Esophagus muscularis mucosa (tissue), 4 donors: ENCODE measurements at regions not wholly inside any gene's neighbourhood (a gene's known extent, or its start where the extent isn't known, plus 50 kb on each side); places are given as distances from the start of the nearest gene placed in this dataset.
"Not testable (repeated sequence)": the region's sequence is repeated elsewhere in the genome, so short reads cannot be mapped to it uniquely, and the experiment has no call there.

Source experiments
- DNase-seq: peaks from one replicate; pipeline ENCODE4 v3.0.0-alpha.2; 2017; ENCODE audit errors: extremely low spot score
- H3K27ac ChIP-seq, 4 donors: fragments of 200-600 bp; sonication (generic); replicated peaks in 1 of 4; 1 replicate in 3 of 4; 2 replicates in 1 of 4; pipeline ENCODE4 v1.5.1; 2016 to 2019; ENCODE audit warnings: mild to moderate bottlenecking in 1 of 4
- H3K27me3 ChIP-seq, 4 donors: fragments of 200-600 bp; sonication (generic); one replicate each; pipeline versions ENCODE4 v1.5.1 to v1.6.0; 2016 to 2019
- H3K36me3 ChIP-seq, 4 donors: fragments of 200-600 bp; sonication (generic); one replicate each; pipeline ENCODE4 v1.5.1; 2016 to 2019
- H3K4me1 ChIP-seq, 4 donors: fragments of 200-600 bp; sonication (generic); one replicate each; pipeline ENCODE4 v1.5.1; 2016 to 2019
- H3K4me3 ChIP-seq, 4 donors: fragments of 200-600 bp; sonication (generic); 1 replicate in 2 of 4; 2 replicates in 2 of 4; pipeline ENCODE4 v1.5.1; 2016 to 2019; ENCODE audit warnings: mild to moderate bottlenecking in 4 of 4, moderate library complexity in 1 of 4
- H3K9me3 ChIP-seq, 4 donors: fragments of 200-600 bp; sonication (generic); 1 replicate in 3 of 4; 2 replicates in 1 of 4; pipeline ENCODE4 v1.5.1; 2016 to 2019
- EP300 ChIP-seq: sonication (generic); formaldehyde crosslinking; IDR thresholded peaks from one replicate; pipeline ENCODE4 v1.6.1; 2017; ENCODE audit warnings: antibody characterized with exemption
- POLR2A ChIP-seq: fragments of 450-650 bp; IDR thresholded peaks from one replicate; pipeline ENCODE4 v1.6.1; 2017; ENCODE audit warnings: antibody characterized with exemption, moderate library complexity, mild to moderate bottlenecking, low read depth
- POLR2AphosphoS5 ChIP-seq, 2 donors: sonication (generic); formaldehyde crosslinking; IDR thresholded peaks; one replicate each; pipeline ENCODE4 v1.6.1; 2017; ENCODE audit warnings: antibody characterized with exemption in 2 of 2
- WGBS: methylation state at CpG from one replicate; pipeline ENCODE4 v1.1.5; 2018; 5-methylcytosine and 5-hydroxymethylcytosine counted together
- intact Hi-C: fragments of 100-400 bp; cut with DNase I; formaldehyde crosslinking; loops from one replicate; pipeline ENCODE4 v1.15.1; 2023
- TF ChIP-seq, protein P1 (sequence below), 3 experiments: fragments of 200-600 bp in 2 of 3; fragments of 450-650 bp in 1 of 3; sonication (generic) in 2 of 3; IDR thresholded peaks; one replicate each; pipeline ENCODE4 v1.5.1; 2017 to 2019; ENCODE audit warnings: antibody characterized with exemption in 3 of 3, mild to moderate bottlenecking in 2 of 3, moderate library complexity in 1 of 3

DNA sequence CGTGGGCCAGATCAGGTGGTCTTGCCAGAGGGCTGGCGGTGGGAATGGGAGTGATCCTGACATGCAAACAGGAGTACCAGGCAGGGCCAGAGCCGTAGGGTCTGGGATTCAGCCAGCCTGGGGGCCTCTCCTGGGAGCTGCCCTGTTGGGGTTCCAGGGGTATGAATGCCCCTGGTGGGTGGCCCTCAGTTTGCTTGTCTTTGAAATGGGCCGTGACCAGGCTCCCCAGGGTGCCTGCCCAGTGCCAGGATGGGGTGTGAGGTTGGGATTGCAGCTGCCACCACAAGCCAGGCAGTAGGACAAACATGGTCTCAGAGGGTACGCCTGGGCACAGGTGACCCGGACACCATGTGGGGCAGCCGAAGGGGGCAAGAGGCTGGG is 168.8 kb downstream of the KIF26A start:
- no peak for DNase-seq
- Histone ChIP-seq H3K4me1 (no peaks in the 10 kb centered on the region), H3K9me3 (peaks cover 0 to 11% (median 2%) of the 10 kb centered on the region in 4 donors), H3K4me3 (no peak overlapping the region), H3K27ac (no peak overlapping the region), H3K27me3 (peaks cover 0 to 40% (median 0%) of the 10 kb centered on the region in 4 donors), H3K36me3 (no peaks in the 10 kb centered on the region)
- WGBS = 64% methylated on average over 6 of the region's 7 CpGs
- intact Hi-C loops = no loop called here
- TF ChIP-seq, protein P1, sequence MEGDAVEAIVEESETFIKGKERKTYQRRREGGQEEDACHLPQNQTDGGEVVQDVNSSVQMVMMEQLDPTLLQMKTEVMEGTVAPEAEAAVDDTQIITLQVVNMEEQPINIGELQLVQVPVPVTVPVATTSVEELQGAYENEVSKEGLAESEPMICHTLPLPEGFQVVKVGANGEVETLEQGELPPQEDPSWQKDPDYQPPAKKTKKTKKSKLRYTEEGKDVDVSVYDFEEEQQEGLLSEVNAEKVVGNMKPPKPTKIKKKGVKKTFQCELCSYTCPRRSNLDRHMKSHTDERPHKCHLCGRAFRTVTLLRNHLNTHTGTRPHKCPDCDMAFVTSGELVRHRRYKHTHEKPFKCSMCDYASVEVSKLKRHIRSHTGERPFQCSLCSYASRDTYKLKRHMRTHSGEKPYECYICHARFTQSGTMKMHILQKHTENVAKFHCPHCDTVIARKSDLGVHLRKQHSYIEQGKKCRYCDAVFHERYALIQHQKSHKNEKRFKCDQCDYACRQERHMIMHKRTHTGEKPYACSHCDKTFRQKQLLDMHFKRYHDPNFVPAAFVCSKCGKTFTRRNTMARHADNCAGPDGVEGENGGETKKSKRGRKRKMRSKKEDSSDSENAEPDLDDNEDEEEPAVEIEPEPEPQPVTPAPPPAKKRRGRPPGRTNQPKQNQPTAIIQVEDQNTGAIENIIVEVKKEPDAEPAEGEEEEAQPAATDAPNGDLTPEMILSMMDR (IDR thresholded peaks at IDR 0.05) = no peak

DNA sequence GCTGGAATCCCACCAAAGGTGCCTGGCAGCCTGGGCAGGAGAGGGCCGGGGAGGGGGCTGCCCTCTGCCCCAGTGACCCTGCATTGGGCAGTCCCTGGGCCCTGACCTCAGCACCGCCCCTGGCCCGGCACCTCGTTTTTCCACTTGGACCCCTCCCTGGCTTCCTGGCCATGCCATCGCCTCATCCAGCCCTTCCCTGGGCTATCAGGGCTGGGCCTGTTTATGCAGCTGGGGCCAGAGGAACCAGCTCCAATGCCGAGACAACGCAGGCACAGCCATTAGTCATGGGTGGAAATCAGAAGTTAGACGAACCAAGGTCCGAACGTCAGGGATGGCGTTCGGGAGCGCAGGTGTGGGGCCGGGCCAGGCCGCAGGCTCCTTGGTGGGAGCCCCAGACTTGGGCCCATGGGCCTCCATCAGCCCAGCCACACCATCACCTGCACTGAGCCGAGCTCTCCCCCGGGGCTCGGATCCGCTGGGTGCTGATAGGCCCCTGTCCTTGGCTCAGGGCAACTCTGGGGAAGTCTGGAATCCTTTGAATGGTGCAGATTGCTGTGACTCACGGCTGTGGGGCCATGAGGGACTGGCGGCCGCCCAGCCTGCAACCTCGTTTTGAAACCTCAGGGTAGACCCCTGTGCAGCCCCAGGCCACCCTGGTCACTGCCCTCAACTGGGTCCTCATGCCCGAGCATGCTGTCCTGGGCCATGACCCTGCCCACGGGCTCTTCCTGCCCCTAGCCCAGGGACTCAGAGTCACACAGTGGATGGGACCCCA is 169.4 kb downstream of the KIF26A start:
- H3K27ac ChIP-seq = no peak overlapping the region
- DNase-seq = no peak
- H3K9me3 ChIP-seq = peaks cover 0 to 11% (median 2%) of the 10 kb centered on the region in 4 donors
- whole genome bisulfite sequencing = 95% methylated on average over 12 of the region's 25 CpGs
- no peak for TF ChIP-seq POLR2AphosphoS5 (IDR thresholded peaks at IDR 0.05)
- no peak for TF ChIP-seq EP300
- TF ChIP-seq POLR2A = no peak
- TF ChIP-seq, protein P1 (IDR thresholded peaks at IDR 0.05) = no peak
- intact Hi-C loops = no loop called here
- H3K4me1 ChIP-seq = no peaks in the 10 kb centered on the region
- H3K27me3 ChIP-seq = peaks cover 0 to 40% (median 0%) of the 10 kb centered on the region in 4 donors
- H3K4me3 ChIP-seq = no peak overlapping the region
- no peaks in the 10 kb centered on the region for H3K36me3 ChIP-seq

DNA sequence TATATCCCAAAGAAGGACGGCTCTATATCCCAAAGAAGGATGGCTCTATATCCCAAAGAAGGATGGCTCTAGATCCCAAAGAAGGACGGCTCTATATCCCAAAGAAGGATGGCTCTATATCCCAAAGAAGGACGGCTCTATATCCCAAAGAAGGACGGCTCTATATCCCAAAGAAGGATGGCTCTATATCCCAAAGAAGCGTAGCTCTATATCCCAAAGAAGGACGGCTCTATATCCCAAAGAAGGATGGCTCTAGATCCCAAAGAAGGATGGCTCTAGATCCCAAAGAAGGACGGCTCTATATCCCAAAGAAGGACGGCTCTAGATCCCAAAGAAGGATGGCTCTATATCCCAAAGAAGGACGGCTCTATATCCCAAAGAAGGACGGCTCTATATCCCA is 170.1 kb downstream of the KIF26A start:
- H3K4me3 ChIP-seq, DNase-seq, H3K27ac ChIP-seq, H3K36me3 ChIP-seq, intact Hi-C loops, H3K4me1 ChIP-seq: not testable (repeated sequence)
- Histone ChIP-seq H3K9me3 (peaks cover 0 to 11% (median 2%) of the 10 kb centered on the region in 4 donors), H3K27me3 (peaks cover 0 to 39% (median 0%) of the 10 kb centered on the region in 4 donors)
- WGBS = 57% methylated on average over 10 of the region's 10 CpGs

DNA sequence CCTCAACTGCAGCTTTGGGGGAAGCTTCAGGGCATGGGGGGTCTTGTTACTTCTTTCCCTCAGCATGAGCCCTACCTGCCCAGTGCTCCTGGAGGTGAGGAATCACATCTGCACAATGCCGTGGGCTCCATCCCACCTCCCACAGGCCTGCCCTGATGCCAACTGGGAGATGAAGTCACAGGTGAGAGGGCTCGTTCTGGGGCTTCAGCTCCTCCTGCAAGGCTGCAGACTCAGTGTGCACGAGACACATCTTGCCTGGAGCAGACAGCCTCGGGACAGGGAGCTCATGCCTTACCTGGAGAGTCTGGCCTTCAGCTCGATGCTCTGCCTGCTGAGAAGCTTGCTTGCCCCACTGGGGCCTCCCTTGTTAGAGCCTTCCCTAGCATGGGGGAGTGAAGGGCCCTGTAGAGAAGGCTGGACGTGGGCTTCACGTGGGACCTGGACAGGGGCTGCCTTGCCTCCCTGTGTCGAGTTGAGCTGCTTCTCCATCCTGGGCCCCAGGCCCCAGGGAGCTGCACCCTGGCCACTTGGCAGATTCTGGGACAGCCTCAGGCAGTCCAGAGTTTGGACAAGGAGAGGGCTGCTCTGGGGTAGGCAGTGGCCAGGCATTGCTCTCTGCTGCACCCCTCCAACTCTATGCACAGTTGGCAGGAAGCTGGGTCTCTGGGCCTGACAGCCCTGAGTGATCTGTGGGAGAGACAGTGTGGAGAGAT is 171.4 kb downstream of the KIF26A start:
- H3K9me3 ChIP-seq = peaks cover 0 to 11% (median 2%) of the 10 kb centered on the region in 4 donors
- H3K4me3 ChIP-seq = no peak overlapping the region
- H3K4me1 ChIP-seq = no peaks in the 10 kb centered on the region
- peaks cover 0 to 31% (median 0%) of the 10 kb centered on the region in 4 donors for H3K27me3 ChIP-seq
- no peak overlapping the region for H3K27ac ChIP-seq
- TF ChIP-seq, protein P1 (IDR thresholded peaks at IDR 0.05) = no peak
- TF ChIP-seq POLR2AphosphoS5 (IDR thresholded peaks at IDR 0.05) (no peak), POLR2A (no peak), EP300 (no peak)
- WGBS = 82% methylated on average over 5 of the region's 8 CpGs
- no peaks in the 10 kb centered on the region for H3K36me3 ChIP-seq
- intact Hi-C loops = no loop called here
- no peak for DNase-seq

DNA sequence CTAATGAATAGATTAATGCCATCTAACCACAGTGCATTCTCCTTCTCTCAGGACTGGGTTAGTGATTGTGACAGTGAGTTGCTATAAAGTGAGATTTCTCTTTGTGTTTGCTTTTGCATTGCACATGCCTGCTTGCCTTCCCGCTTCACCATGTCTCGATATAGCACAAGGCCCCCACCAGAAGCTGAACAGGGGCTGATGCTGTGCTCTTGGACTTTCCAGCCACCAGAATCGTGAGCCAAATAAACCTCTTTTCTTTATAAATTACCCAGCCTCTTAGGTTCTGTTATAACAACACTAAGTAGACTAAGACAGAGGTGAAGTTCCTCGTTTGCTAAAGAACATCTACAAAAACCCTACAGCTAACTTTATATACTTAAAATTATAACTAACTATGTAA is 173.0 kb downstream of the KIF26A start:
- intact Hi-C loops = no loop called here
- Histone ChIP-seq H3K27ac (no peak overlapping the region), H3K36me3 (no peaks in the 10 kb centered on the region), H3K27me3 (peaks cover 0 to 20% (median 0%) of the 10 kb centered on the region in 4 donors), H3K4me3 (no peak overlapping the region), H3K9me3 (peaks cover 0 to 11% (median 2%) of the 10 kb centered on the region in 4 donors), H3K4me1 (no peaks in the 10 kb centered on the region)
- 68% methylated on average over 4 of the region's 4 CpGs for WGBS
- TF ChIP-seq POLR2AphosphoS5 (IDR thresholded peaks at IDR 0.05) (no peak), EP300 (no peak), POLR2A (no peak)
- TF ChIP-seq, protein P1 (IDR thresholded peaks at IDR 0.05) = no peak
- DNase-seq = no peak
